ENCODE measurements at regions not wholly inside any gene's neighbourhood (a gene's known extent, or its start where the extent isn't known, plus 50 kb on each side); places are given as distances from the start of the nearest gene placed in this dataset.

DNA sequence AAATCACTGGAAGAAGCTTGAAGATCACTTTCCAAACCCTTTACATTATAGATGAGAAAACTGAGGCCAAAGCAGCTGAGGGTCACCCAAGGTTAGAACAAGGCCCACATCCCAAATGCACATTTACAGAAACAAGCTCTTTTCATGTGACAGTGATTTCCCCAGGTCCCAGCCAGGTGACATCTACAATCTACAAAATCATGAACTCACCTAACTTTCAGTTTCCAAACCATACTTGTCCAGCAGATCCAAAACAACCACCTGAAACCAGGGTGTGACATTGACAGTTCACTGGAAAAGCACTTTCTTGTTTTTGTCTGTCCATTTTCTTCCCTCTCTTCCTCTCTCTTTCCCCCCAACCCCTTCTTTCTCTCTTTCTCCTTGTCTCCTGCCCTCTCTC is 132.2 kb upstream of the PRICKLE2 start:
- TF ChIP-seq RFX5 (IDR thresholded peaks at IDR 0.05; ENCODE audit: low read depth, low read length) (no peak), TBL1XR1 (IDR thresholded peaks at IDR 0.05; ENCODE audit: low read length in 2 of 2) (no peak), KDM1A (IDR thresholded peaks at IDR 0.05) (no peak), SIN3A (IDR thresholded peaks at IDR 0.05; ENCODE audit: borderline replicate concordance in 2 of 2, control insufficient read depth in 1 of 2, low read depth in 2 of 2, low read length in 2 of 2) (no peak), CREB1 (IDR thresholded peaks at IDR 0.05) (no peak), CREB1 (CRISPR knock-in tag; IDR thresholded peaks at IDR 0.05) (no peak), SMAD1 (IDR thresholded peaks at IDR 0.05; ENCODE audit: low read depth, low read length, partially characterized antibody) (no peak), ZBED1 (IDR thresholded peaks at IDR 0.05) (no peak), POLR2A (conservative IDR thresholded peaks at IDR 0.05) (no peak), ZNF609 (CRISPR knock-in tag; IDR thresholded peaks at IDR 0.05; ENCODE audit: borderline replicate concordance) (no peak), MAFK (IDR thresholded peaks at IDR 0.05; ENCODE audit: low read length) (no peak), MEIS2 (IDR thresholded peaks at IDR 0.05; ENCODE audit: partially characterized antibody) (no peak)
- TF ChIP-seq, protein P1, sequence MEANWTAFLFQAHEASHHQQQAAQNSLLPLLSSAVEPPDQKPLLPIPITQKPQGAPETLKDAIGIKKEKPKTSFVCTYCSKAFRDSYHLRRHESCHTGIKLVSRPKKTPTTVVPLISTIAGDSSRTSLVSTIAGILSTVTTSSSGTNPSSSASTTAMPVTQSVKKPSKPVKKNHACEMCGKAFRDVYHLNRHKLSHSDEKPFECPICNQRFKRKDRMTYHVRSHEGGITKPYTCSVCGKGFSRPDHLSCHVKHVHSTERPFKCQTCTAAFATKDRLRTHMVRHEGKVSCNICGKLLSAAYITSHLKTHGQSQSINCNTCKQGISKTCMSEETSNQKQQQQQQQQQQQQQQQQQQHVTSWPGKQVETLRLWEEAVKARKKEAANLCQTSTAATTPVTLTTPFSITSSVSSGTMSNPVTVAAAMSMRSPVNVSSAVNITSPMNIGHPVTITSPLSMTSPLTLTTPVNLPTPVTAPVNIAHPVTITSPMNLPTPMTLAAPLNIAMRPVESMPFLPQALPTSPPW (CRISPR knock-in tag; IDR thresholded peaks at IDR 0.05), result no peak
- TF ChIP-seq, protein P2, sequence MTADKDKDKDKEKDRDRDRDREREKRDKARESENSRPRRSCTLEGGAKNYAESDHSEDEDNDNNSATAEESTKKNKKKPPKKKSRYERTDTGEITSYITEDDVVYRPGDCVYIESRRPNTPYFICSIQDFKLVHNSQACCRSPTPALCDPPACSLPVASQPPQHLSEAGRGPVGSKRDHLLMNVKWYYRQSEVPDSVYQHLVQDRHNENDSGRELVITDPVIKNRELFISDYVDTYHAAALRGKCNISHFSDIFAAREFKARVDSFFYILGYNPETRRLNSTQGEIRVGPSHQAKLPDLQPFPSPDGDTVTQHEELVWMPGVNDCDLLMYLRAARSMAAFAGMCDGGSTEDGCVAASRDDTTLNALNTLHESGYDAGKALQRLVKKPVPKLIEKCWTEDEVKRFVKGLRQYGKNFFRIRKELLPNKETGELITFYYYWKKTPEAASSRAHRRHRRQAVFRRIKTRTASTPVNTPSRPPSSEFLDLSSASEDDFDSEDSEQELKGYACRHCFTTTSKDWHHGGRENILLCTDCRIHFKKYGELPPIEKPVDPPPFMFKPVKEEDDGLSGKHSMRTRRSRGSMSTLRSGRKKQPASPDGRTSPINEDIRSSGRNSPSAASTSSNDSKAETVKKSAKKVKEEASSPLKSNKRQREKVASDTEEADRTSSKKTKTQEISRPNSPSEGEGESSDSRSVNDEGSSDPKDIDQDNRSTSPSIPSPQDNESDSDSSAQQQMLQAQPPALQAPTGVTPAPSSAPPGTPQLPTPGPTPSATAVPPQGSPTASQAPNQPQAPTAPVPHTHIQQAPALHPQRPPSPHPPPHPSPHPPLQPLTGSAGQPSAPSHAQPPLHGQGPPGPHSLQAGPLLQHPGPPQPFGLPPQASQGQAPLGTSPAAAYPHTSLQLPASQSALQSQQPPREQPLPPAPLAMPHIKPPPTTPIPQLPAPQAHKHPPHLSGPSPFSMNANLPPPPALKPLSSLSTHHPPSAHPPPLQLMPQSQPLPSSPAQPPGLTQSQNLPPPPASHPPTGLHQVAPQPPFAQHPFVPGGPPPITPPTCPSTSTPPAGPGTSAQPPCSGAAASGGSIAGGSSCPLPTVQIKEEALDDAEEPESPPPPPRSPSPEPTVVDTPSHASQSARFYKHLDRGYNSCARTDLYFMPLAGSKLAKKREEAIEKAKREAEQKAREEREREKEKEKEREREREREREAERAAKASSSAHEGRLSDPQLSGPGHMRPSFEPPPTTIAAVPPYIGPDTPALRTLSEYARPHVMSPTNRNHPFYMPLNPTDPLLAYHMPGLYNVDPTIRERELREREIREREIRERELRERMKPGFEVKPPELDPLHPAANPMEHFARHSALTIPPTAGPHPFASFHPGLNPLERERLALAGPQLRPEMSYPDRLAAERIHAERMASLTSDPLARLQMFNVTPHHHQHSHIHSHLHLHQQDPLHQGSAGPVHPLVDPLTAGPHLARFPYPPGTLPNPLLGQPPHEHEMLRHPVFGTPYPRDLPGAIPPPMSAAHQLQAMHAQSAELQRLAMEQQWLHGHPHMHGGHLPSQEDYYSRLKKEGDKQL (CRISPR knock-in tag; IDR thresholded peaks at IDR 0.05; ENCODE audit: borderline replicate concordance), result no peak
